NCI-H524 (cell line): ENCODE measurements at regions not wholly inside any gene's neighbourhood (a gene's known extent, or its start where the extent isn't known, plus 50 kb on each side); places are given as distances from the start of the nearest gene placed in this dataset.
A peak's percentile ranks its signal among the peaks of the same experiment; 100 is the strongest.

ENCODE experiments used
- DNase-seq, 2 experiments: peaks; one replicate each; lab custom pipeline; 2025; lab: John Stamatoyannopoulos, UW

- DNase-seq: no peak
Measured at GRCh38 chr7:37504801-37505200, 56.1 kb upstream of the ELMO1 start.

- no peak for DNase-seq
Measured at GRCh38 chr7:37505750-37506353, 57.2 kb upstream of the ELMO1 start.

GRCh38 chr7:37508118-37508517, 59.5 kb upstream of the ELMO1 start:
- DNase-seq: no peak

- DNase-seq: peak in 1 of 2 experiments; percentile 12
Measured at GRCh38 chr7:37510043-37510634, 61.5 kb upstream of the ELMO1 start.

- DNase-seq: no peak
Measured at GRCh38 chr7:37511915-37512314, 63.3 kb upstream of the ELMO1 start.

GRCh38 chr7:37514497-37514896, 65.8 kb upstream of the ELMO1 start:
- no peak for DNase-seq

GRCh38 chr7:37516664-37517063, 68.0 kb upstream of the ELMO1 start:
- DNase-seq: peak in 1 of 2 experiments; percentile 24

GRCh38 chr7:37518266-37518665, 69.6 kb upstream of the ELMO1 start:
- DNase-seq: no peak

- no peak for DNase-seq
Measured at GRCh38 chr7:37524056-37524455, 75.4 kb upstream of the ELMO1 start.

GRCh38 chr7:37524797-37525196, 76.1 kb upstream of the ELMO1 start:
- DNase-seq: no peak

GRCh38 chr7:37526623-37527022, 78.0 kb upstream of the ELMO1 start:
- no peak for DNase-seq

GRCh38 chr7:37527109-37527508, 78.4 kb upstream of the ELMO1 start:
- no peak for DNase-seq

GRCh38 chr7:37531225-37531624, 82.6 kb upstream of the ELMO1 start:
- peak; percentile 19 to 78 for DNase-seq

GRCh38 chr7:37532636-37533035, 84.0 kb upstream of the ELMO1 start:
- DNase-seq: no peak

- DNase-seq: no peak
Measured at GRCh38 chr7:37534893-37535610, 86.4 kb upstream of the ELMO1 start.

GRCh38 chr7:37535841-37536240, 87.2 kb upstream of the ELMO1 start:
- DNase-seq: no peak

- no peak for DNase-seq
Measured at GRCh38 chr7:37536706-37537105, 88.0 kb upstream of the ELMO1 start.

- DNase-seq: no peak
Measured at GRCh38 chr7:37537439-37537838, 88.8 kb upstream of the ELMO1 start.

- no peak for DNase-seq
Measured at GRCh38 chr7:37538945-37539344, 90.3 kb upstream of the ELMO1 start.

- DNase-seq: no peak
Measured at GRCh38 chr7:37540917-37541316, 92.3 kb upstream of the ELMO1 start.

- DNase-seq: no peak
Measured at GRCh38 chr7:37541810-37542443, 93.3 kb upstream of the ELMO1 start.

- DNase-seq: no peak
Measured at GRCh38 chr7:37545619-37546534, 97.2 kb upstream of the ELMO1 start.
